ENCODE measurements at regions not wholly inside any gene's neighbourhood (a gene's known extent, or its start where the extent isn't known, plus 50 kb on each side); places are given as distances from the start of the nearest gene placed in this dataset.
A peak's percentile ranks its signal among the peaks of the same experiment; 100 is the strongest.

DNA sequence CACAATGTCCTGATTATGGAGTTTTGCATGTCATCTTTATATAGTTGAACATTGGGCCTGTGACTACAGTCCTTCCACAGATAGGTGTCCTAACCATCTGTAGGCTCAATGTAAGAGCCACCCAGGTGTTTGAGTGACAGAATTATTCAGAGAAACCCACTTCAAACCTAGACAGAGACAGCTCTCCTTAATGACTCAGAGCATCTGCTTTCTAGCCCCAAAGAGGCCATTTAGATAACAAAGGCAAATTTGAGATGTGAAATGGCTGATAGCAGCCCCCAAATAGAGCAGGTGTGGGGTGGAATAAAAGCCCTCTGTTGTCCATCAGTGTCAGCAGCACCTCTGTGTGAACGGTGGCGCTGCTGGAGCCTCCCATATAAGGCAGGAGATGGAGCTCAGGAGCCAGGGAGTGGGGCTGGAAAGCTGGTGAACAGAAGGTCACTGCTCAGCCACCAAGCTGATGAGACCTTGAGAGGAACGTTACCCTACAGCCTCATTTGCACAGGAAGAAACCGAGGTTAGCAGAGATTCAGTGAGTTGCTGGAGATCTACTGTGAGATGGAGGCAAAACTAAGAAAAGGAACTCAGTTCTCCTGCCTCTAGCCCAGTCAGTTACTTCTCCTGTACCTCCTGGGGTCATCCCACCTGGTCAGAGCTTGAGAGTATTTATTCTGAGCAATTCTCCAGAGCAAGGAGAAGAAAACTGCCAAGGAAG lies 153.3 kb upstream of the LNX1 start:
- H3K27me3 ChIP-seq (ENCODE audit: insufficient read depth, low read length, poor library complexity, severe bottlenecking) = no peaks in the 10 kb centered on the region
- peaks cover 4 to 5% of the 10 kb centered on the region in 2 donors for H3K27me3 Mint-ChIP-seq
- POLR2A ChIA-PET = no interaction called here

DNA sequence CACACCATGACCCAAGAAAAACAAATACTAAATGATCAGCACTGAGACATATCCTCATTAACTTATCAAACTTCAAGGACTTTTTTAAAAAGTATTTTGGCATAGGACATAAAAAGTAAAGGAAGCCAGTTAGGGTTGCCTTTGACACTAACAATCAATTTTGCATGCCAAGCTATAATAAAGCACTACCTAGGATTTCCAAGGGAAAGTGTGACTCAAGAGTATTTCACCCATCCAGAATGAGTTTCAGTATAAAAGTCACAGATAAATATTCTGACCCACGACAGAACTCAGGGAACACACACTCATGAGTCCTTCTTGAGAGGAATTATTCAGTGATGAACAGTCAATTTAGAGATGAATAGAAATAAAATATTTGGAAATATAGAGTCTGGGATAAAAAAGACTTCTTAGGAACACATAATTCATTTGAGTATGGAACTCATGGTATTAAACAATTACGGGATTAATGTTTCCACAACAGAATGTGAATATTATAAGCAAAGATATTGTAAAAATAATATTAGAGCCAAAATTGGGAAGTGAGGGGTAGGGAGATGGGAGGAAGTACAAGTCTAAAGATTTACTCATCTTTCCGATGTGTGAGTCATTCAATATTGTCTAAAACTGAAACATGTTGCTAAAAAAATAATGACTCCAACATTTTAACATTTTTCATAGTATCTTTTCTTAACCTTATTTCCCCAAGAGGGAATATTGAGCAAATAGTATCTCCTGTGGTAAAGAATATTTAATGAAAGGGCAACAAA lies 143.5 kb upstream of the LNX1 start:
- CTCF ChIA-PET = no interaction called here
- peaks cover 0 to 3% of the 10 kb centered on the region in 2 donors for H3K27me3 Mint-ChIP-seq
- no peaks in the 10 kb centered on the region for H3K9me3 ChIP-seq (ENCODE audit: low read length)
- no peak overlapping the region for H3K27ac ChIP-seq (ENCODE audit: low read depth, low read length)
- H3K36me3 ChIP-seq (ENCODE audit: insufficient read depth, low read length) = no peaks in the 10 kb centered on the region
- POLR2A ChIA-PET = no interaction called here
- no peaks in the 10 kb centered on the region for H3K4me1 Mint-ChIP-seq
- H3K4me3 ChIP-seq (ENCODE audit: low read length) = no peak overlapping the region
- no peak overlapping the region for H3K27ac Mint-ChIP-seq
- peaks cover 0 to 2% (median 0%) of the 10 kb centered on the region in 5 donors for H3K9me3 Mint-ChIP-seq
- no peaks in the 10 kb centered on the region for H3K36me3 Mint-ChIP-seq
- H3K27me3 ChIP-seq (ENCODE audit: insufficient read depth, low read length, poor library complexity, severe bottlenecking) = no peaks in the 10 kb centered on the region
- no peak overlapping the region for H3K4me3 Mint-ChIP-seq
- DNase-seq = no peak
- no peaks in the 10 kb centered on the region for H3K4me1 ChIP-seq (ENCODE audit: insufficient read depth, low read length)

More for the DNA sequence above, 153.3 kb upstream of the LNX1 start:
- no peaks in the 10 kb centered on the region for H3K9me3 ChIP-seq (ENCODE audit: low read length)
- Mint-ChIP-seq H3K4me3 (no peak overlapping the region), H3K36me3 (no peaks in the 10 kb centered on the region), H3K4me1 (no peaks in the 10 kb centered on the region), H3K9me3 (peaks cover 0 to 2% (median 0%) of the 10 kb centered on the region in 5 donors), H3K27ac (no peak overlapping the region)
- no peak for DNase-seq
- no peaks in the 10 kb centered on the region for H3K36me3 ChIP-seq (ENCODE audit: insufficient read depth, low read length)
- no peak overlapping the region for H3K4me3 ChIP-seq (ENCODE audit: low read length)
- CTCF ChIA-PET = no interaction called here
- no peak overlapping the region for H3K27ac ChIP-seq (ENCODE audit: low read depth, low read length)
- H3K4me1 ChIP-seq (ENCODE audit: insufficient read depth, low read length) = no peaks in the 10 kb centered on the region

DNA sequence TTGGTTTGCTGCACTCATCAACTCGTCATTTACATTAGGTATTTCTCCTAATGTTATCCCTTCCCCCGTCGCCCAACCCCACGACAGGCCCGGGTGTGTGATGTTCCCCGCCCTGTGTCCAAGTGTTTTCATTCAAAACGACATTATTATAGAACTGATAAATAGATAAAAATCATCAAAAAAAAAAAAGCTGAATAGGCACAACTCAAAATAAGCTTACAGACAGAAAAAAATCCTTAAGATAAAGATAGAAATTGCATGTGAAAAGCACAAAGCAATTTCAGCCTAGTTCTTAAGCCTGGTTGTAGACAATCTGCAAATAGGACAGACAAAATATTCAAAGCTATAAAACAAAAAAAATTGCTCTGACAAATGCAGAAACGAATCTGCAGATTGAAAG lies 142.9 kb upstream of the LNX1 start:
- Histone ChIP-seq H3K4me3 (ENCODE audit: low read length) (no peak overlapping the region), H3K27me3 (ENCODE audit: insufficient read depth, low read length, poor library complexity, severe bottlenecking) (no peaks in the 10 kb centered on the region), H3K4me1 (ENCODE audit: insufficient read depth, low read length) (no peaks in the 10 kb centered on the region), H3K27ac (ENCODE audit: low read depth, low read length) (no peak overlapping the region), H3K9me3 (ENCODE audit: low read length) (no peaks in the 10 kb centered on the region), H3K36me3 (ENCODE audit: insufficient read depth, low read length) (no peaks in the 10 kb centered on the region)
- ChIA-PET CTCF (no interaction called here), POLR2A (no interaction called here)
- H3K9me3 Mint-ChIP-seq = peaks cover 0 to 2% (median 0%) of the 10 kb centered on the region in 5 donors
- no peak for DNase-seq
- H3K27me3 Mint-ChIP-seq = peaks cover 0 to 3% of the 10 kb centered on the region in 2 donors
- no peak overlapping the region for H3K27ac Mint-ChIP-seq
- H3K4me3 Mint-ChIP-seq = no peak overlapping the region
- H3K4me1 Mint-ChIP-seq = no peaks in the 10 kb centered on the region
- no peaks in the 10 kb centered on the region for H3K36me3 Mint-ChIP-seq

DNA sequence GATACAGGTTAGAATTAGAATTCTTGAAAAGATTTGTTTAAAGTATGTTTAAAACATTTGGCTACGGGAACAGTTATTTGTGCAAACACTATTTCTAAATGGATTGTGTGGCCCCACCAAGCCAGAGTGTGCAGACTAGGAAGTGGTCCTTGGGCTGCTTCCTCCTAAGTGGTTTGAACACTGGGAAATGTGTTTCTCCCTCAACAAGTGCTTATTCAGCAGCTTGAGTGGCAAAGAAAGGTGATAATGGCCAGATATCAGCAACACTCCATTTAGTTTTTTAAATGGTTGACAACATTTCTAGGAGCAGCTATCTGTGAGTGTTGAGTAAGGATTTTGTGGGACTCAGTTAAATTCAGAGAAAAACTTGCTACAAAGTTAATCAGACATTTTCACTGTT lies 141.4 kb upstream of the LNX1 start:
- DNase-seq = no peak
- Mint-ChIP-seq H3K9me3 (peaks cover 0 to 2% (median 0%) of the 10 kb centered on the region in 5 donors), H3K27ac (no peak overlapping the region), H3K36me3 (no peaks in the 10 kb centered on the region), H3K4me3 (no peak overlapping the region), H3K4me1 (no peaks in the 10 kb centered on the region), H3K27me3 (peaks cover 0 to 3% of the 10 kb centered on the region in 2 donors)
- H3K4me3 ChIP-seq (ENCODE audit: low read length) = no peak overlapping the region
- H3K4me1 ChIP-seq (ENCODE audit: insufficient read depth, low read length) = no peaks in the 10 kb centered on the region
- ChIA-PET POLR2A (no interaction called here), CTCF (no interaction called here)
- H3K9me3 ChIP-seq (ENCODE audit: low read length) = no peaks in the 10 kb centered on the region
- no peaks in the 10 kb centered on the region for H3K36me3 ChIP-seq (ENCODE audit: insufficient read depth, low read length)
- no peaks in the 10 kb centered on the region for H3K27me3 ChIP-seq (ENCODE audit: insufficient read depth, low read length, poor library complexity, severe bottlenecking)
- H3K27ac ChIP-seq (ENCODE audit: low read depth, low read length) = no peak overlapping the region

DNA sequence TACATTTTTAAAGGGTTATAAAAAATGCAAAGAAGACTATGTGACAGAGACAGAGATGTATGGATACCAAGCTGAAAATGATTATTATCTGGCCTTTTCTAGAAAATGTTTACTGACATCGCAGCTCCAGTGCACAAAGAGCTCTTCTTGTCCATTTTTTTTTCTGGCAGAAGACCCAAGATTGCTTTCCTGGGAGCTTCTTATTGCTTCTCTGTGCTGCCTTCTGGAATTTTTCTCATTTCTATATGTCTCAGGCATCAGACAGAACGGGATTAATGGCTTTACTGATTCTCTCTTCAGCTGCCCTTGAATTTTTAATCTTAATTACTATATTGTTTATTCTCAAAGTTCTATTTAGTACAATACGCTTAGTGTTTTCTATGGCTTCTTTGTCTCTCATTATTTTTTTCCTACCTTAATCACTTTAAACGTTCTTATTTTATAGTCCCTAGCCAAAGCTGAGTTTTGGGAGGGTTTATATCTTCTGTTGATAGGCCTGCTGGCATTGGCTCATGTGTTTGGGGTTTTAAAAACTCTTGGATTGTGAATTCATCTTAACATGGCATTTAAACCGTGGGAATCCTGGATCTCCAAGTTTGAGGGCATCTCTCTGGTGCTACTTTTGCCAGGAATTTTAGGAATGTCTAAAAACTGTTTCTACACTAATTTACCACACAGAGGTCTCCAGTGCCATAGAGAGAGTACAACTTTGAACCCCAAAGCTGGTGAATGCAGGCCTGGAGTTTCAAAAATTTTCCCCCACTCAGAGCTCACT lies 138.9 kb upstream of the LNX1 start:
- H3K27ac Mint-ChIP-seq = no peak overlapping the region
- Histone ChIP-seq H3K9me3 (ENCODE audit: low read length) (no peaks in the 10 kb centered on the region), H3K27ac (ENCODE audit: low read depth, low read length) (no peak overlapping the region), H3K27me3 (ENCODE audit: insufficient read depth, low read length, poor library complexity, severe bottlenecking) (no peaks in the 10 kb centered on the region), H3K4me3 (ENCODE audit: low read length) (no peak overlapping the region), H3K36me3 (ENCODE audit: insufficient read depth, low read length) (no peaks in the 10 kb centered on the region), H3K4me1 (ENCODE audit: insufficient read depth, low read length) (no peaks in the 10 kb centered on the region)
- H3K36me3 Mint-ChIP-seq = no peaks in the 10 kb centered on the region
- CTCF ChIA-PET = no interaction called here
- H3K4me3 Mint-ChIP-seq = no peak overlapping the region
- peaks cover 2 to 3% of the 10 kb centered on the region in 2 donors for H3K27me3 Mint-ChIP-seq
- POLR2A ChIA-PET = no interaction called here
- H3K4me1 Mint-ChIP-seq = no peaks in the 10 kb centered on the region
- no peak for DNase-seq
- peaks cover 0 to 2% (median 0%) of the 10 kb centered on the region in 5 donors for H3K9me3 Mint-ChIP-seq

DNA sequence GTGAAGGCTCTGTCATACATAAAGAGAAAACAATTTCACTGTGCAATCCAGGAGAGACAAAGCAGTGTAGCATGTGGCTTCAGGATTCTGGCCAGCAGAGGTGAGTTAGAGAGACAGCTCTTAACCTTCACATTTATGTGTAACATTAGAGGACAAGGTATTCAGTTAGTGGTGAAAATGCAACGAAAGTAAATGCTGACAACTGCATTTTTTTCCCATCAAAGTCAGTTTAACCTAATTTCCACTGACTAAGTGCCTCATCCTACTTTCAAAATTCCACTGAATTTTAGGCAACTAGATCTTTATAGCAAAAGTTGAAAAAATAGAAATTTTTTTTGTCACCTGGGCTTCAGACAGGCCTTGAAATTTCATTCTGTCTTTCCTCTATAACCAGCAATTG lies 130.8 kb upstream of the LNX1 start:
- Mint-ChIP-seq H3K9me3 (peaks cover 0 to 2% (median 0%) of the 10 kb centered on the region in 5 donors), H3K36me3 (no peaks in the 10 kb centered on the region), H3K4me1 (no peaks in the 10 kb centered on the region), H3K4me3 (no peak overlapping the region), H3K27ac (no peak overlapping the region), H3K27me3 (peaks cover 5 to 7% of the 10 kb centered on the region in 2 donors)
- no peaks in the 10 kb centered on the region for H3K9me3 ChIP-seq (ENCODE audit: low read length)
- no peak overlapping the region for H3K4me3 ChIP-seq (ENCODE audit: low read length)
- H3K36me3 ChIP-seq (ENCODE audit: insufficient read depth, low read length) = no peaks in the 10 kb centered on the region
- ChIA-PET POLR2A (no interaction called here), CTCF (no interaction called here)
- H3K4me1 ChIP-seq (ENCODE audit: insufficient read depth, low read length) = no peaks in the 10 kb centered on the region
- DNase-seq = no peak
- no peaks in the 10 kb centered on the region for H3K27me3 ChIP-seq (ENCODE audit: insufficient read depth, low read length, poor library complexity, severe bottlenecking)
- H3K27ac ChIP-seq (ENCODE audit: low read depth, low read length) = no peak overlapping the region

DNA sequence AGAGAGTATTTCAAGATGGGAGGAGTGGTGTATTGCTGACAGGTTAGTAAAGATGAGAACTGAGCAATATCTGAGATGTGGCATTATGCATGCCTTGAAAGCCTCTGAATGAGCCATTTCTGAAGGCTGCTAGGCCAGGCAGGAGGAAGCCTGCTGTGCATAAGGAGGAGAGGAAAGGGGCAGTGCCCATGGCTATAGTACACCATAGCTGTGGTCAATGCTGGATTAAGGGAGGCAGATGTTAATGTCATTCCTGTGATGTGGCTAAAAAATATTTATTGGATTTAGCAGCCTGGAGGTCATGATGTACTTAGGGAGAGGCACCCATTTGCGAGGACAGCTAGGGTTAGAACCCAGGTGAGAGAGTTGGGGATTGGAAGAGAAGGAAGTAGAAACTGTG lies 130.0 kb upstream of the LNX1 start:
- no peaks in the 10 kb centered on the region for H3K4me1 ChIP-seq (ENCODE audit: insufficient read depth, low read length)
- H3K9me3 ChIP-seq (ENCODE audit: low read length) = no peaks in the 10 kb centered on the region
- ChIA-PET CTCF (no interaction called here), POLR2A (no interaction called here)
- H3K36me3 Mint-ChIP-seq = no peaks in the 10 kb centered on the region
- no peak overlapping the region for H3K27ac Mint-ChIP-seq
- H3K27me3 ChIP-seq (ENCODE audit: insufficient read depth, low read length, poor library complexity, severe bottlenecking) = no peaks in the 10 kb centered on the region
- H3K4me3 ChIP-seq (ENCODE audit: low read length) = no peak overlapping the region
- no peak for DNase-seq
- no peaks in the 10 kb centered on the region for H3K4me1 Mint-ChIP-seq
- H3K27ac ChIP-seq (ENCODE audit: low read depth, low read length) = no peak overlapping the region
- H3K4me3 Mint-ChIP-seq = peak overlapping the region in 1 of 7 donors; percentile 58
- peaks cover 5 to 7% of the 10 kb centered on the region in 2 donors for H3K27me3 Mint-ChIP-seq
- peaks cover 0 to 2% (median 0%) of the 10 kb centered on the region in 5 donors for H3K9me3 Mint-ChIP-seq
- no peaks in the 10 kb centered on the region for H3K36me3 ChIP-seq (ENCODE audit: insufficient read depth, low read length)

DNA sequence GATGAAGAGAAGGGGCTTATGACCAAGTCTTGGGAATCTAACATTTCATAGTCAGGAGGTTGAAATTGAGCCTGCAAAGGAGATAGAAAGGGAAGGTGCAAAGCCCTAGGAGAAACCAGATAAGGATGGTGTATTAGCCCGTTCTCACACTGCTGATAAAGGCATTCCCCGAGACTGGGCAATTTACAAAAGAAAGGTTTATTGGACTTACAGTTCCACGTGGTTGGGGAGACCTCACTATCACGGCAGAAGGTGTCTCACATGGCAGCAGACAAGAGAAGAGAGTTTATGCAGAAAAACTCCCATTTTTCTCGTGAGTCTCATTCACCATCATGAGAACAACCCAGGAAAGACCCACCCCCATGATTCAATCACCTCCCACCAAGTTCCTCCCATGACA lies 129.5 kb upstream of the LNX1 start:
- H3K9me3 ChIP-seq (ENCODE audit: low read length) = no peaks in the 10 kb centered on the region
- no peaks in the 10 kb centered on the region for H3K36me3 Mint-ChIP-seq
- H3K9me3 Mint-ChIP-seq = peaks cover 0 to 4% (median 0%) of the 10 kb centered on the region in 5 donors
- H3K27ac Mint-ChIP-seq = no peak overlapping the region
- H3K27me3 Mint-ChIP-seq = peaks cover 5 to 8% of the 10 kb centered on the region in 2 donors
- no peak for DNase-seq
- no peak overlapping the region for H3K4me3 Mint-ChIP-seq
- no peak overlapping the region for H3K27ac ChIP-seq (ENCODE audit: low read depth, low read length)
- CTCF ChIA-PET = no interaction called here
- POLR2A ChIA-PET = no interaction called here
- no peaks in the 10 kb centered on the region for H3K4me1 ChIP-seq (ENCODE audit: insufficient read depth, low read length)
- no peaks in the 10 kb centered on the region for H3K27me3 ChIP-seq (ENCODE audit: insufficient read depth, low read length, poor library complexity, severe bottlenecking)
- H3K4me1 Mint-ChIP-seq = no peaks in the 10 kb centered on the region
- no peak overlapping the region for H3K4me3 ChIP-seq (ENCODE audit: low read length)
- no peaks in the 10 kb centered on the region for H3K36me3 ChIP-seq (ENCODE audit: insufficient read depth, low read length)
